Loucy (cell line): ENCODE measurements at regions not wholly inside any gene's neighbourhood (a gene's known extent, or its start where the extent isn't known, plus 50 kb on each side); places are given as distances from the start of the nearest gene placed in this dataset.

ENCODE experiments used
- EZH2phosphoT487 ChIP-seq: fragments of 200-600 bp; IDR thresholded peaks from 2 replicates; pipeline ENCODE4 v1.6.1; 2018; ENCODE audit warnings: antibody characterized with exemption, mild to moderate bottlenecking, moderate library complexity, borderline replicate concordance
- TF ChIP-seq, protein P1 (sequence below): fragments of 200-600 bp; sonication (generic); conservative IDR thresholded peaks from 2 replicates; pipeline ENCODE4 v1.5.1; 2014; ENCODE audit warnings: mild to moderate bottlenecking, antibody characterized with exemption, low read length

DNA sequence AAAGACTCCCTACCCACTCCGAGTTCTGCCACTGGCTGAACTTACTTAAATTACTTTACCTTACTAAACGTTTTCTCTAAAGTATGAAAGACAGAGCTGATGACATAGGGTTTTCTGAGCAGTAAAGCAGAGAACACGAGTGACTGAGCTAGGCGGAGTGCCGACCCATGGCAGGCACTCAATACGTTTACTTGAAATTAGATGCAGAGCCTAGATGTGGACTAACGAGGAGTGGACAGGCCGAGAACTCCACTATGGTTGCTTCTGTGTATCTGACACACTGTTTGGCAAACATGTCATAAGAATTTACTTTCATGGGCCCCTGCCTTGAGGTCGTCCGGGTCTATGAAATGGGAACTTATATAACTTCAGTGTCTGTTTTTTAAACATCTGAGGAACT is 471.0 kb downstream of the STK39 start:
- TF ChIP-seq, protein P1, sequence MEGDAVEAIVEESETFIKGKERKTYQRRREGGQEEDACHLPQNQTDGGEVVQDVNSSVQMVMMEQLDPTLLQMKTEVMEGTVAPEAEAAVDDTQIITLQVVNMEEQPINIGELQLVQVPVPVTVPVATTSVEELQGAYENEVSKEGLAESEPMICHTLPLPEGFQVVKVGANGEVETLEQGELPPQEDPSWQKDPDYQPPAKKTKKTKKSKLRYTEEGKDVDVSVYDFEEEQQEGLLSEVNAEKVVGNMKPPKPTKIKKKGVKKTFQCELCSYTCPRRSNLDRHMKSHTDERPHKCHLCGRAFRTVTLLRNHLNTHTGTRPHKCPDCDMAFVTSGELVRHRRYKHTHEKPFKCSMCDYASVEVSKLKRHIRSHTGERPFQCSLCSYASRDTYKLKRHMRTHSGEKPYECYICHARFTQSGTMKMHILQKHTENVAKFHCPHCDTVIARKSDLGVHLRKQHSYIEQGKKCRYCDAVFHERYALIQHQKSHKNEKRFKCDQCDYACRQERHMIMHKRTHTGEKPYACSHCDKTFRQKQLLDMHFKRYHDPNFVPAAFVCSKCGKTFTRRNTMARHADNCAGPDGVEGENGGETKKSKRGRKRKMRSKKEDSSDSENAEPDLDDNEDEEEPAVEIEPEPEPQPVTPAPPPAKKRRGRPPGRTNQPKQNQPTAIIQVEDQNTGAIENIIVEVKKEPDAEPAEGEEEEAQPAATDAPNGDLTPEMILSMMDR: no peak
- no peak for TF ChIP-seq EZH2phosphoT487
